Progenitor cell of endocrine pancreas (in vitro differentiated cells): ENCODE measurements at regions not wholly inside any gene's neighbourhood (a gene's known extent, or its start where the extent isn't known, plus 50 kb on each side); places are given as distances from the start of the nearest gene placed in this dataset.

Experiments used
- DNase-seq: peaks from one replicate; pipeline ENCODE4 v3.0.0; 2021; ENCODE audit warnings: low spot score; ENCODE audit not compliant: unreplicated experiment
- H3K27ac Mint-ChIP-seq: 2 replicates; pipeline ENCODE4 v1.8.0; 2021; ENCODE audit warnings: mild to moderate bottlenecking, moderate library complexity, mixed read lengths
- H3K27me3 Mint-ChIP-seq: 2 replicates; pipeline ENCODE4 v1.8.0; 2021; ENCODE audit warnings: mixed read lengths
- H3K36me3 Mint-ChIP-seq: 2 replicates; pipeline ENCODE4 v1.8.0; 2022; ENCODE audit warnings: mixed read lengths; ENCODE audit not compliant: insufficient read depth
- H3K4me1 Mint-ChIP-seq: 2 replicates; pipeline ENCODE4 v1.8.0; 2021; ENCODE audit warnings: low read depth, mixed read lengths
- H3K4me3 Mint-ChIP-seq: 2 replicates; pipeline ENCODE4 v1.8.0; 2021; ENCODE audit warnings: low read depth, mild to moderate bottlenecking, moderate library complexity, mixed read lengths
- H3K9me3 Mint-ChIP-seq: 2 replicates; pipeline ENCODE4 v1.8.0; 2021; ENCODE audit warnings: low read depth, mixed read lengths
- CTCF ChIP-seq: fragments of 200-600 bp; sonication (generic); IDR thresholded peaks from one replicate; pipeline ENCODE4 v1.5.0; 2021; ENCODE audit warnings: antibody characterized with exemption, mild to moderate bottlenecking; ENCODE audit not compliant: unreplicated experiment

- TF ChIP-seq CTCF = no peak
- peaks cover 6% of the 10 kb centered on the region for H3K4me1 Mint-ChIP-seq
- H3K9me3 Mint-ChIP-seq = peaks cover 8% of the 10 kb centered on the region
- peaks cover 2% of the 10 kb centered on the region for H3K36me3 Mint-ChIP-seq
- no peak overlapping the region for H3K4me3 Mint-ChIP-seq
- no peak for DNase-seq
- peaks cover 5% of the 10 kb centered on the region for H3K27me3 Mint-ChIP-seq
- H3K27ac Mint-ChIP-seq = no peak overlapping the region
These were observed 49.7 kb upstream of the GPD1L start for GRCh38 chr3:32056559-32057290.
